ENCODE measurements at regions not wholly inside any gene's neighbourhood (a gene's known extent, or its start where the extent isn't known, plus 50 kb on each side); places are given as distances from the start of the nearest gene placed in this dataset.
"Not testable (repeated sequence)": the region's sequence is repeated elsewhere in the genome, so short reads cannot be mapped to it uniquely, and the experiment has no call there.

GRCh38 chr3:61378311-61378710 lies 127.1 kb upstream of the FHIT start:
- no peaks in the 10 kb centered on the region for H3K4me1 ChIP-seq (ENCODE audit: control insufficient read depth, insufficient read depth, low read length)
- no peaks in the 10 kb centered on the region for H3K36me3 ChIP-seq (ENCODE audit: control insufficient read depth, insufficient read depth, low read length)
- H3K9me3 ChIP-seq (ENCODE audit: control insufficient read depth, insufficient read depth, low read length) = no peaks in the 10 kb centered on the region
- no peak overlapping the region for H3K4me3 ChIP-seq (ENCODE audit: low read length)
- no CpG with 5 or more reads among the region's 1 CpG for WGBS (ENCODE audit: insufficient coverage, insufficient read length)
- DNase-seq (ENCODE audit: low read depth, low spot score) = no peak
- no peaks in the 10 kb centered on the region for H3K27me3 ChIP-seq (ENCODE audit: control insufficient read depth, insufficient read depth, low read length)
- no peak overlapping the region for H3K27ac ChIP-seq (ENCODE audit: low read length)

GRCh38 chr3:61381745-61382392 lies 130.6 kb upstream of the FHIT start:
- Histone ChIP-seq H3K4me1 (ENCODE audit: control insufficient read depth, insufficient read depth, low read length) (no peaks in the 10 kb centered on the region), H3K27ac (ENCODE audit: low read length) (no peak overlapping the region), H3K4me3 (ENCODE audit: low read length) (no peak overlapping the region), H3K36me3 (ENCODE audit: control insufficient read depth, insufficient read depth, low read length) (no peaks in the 10 kb centered on the region), H3K27me3 (ENCODE audit: control insufficient read depth, insufficient read depth, low read length) (no peaks in the 10 kb centered on the region), H3K9me3 (ENCODE audit: control insufficient read depth, insufficient read depth, low read length) (no peaks in the 10 kb centered on the region)
- DNase-seq (ENCODE audit: low read depth, low spot score) = no peak
- 100% methylated on average over 1 of the region's 7 CpGs for WGBS (ENCODE audit: insufficient coverage, insufficient read length)

- Histone ChIP-seq H3K4me1 (ENCODE audit: control insufficient read depth, insufficient read depth, low read length) (no peaks in the 10 kb centered on the region), H3K9me3 (ENCODE audit: control insufficient read depth, insufficient read depth, low read length) (no peaks in the 10 kb centered on the region; the same call in 1 of the 2 replicates), H3K27me3 (ENCODE audit: control insufficient read depth, insufficient read depth, low read length) (no peaks in the 10 kb centered on the region), H3K27ac (ENCODE audit: low read length) (no peak overlapping the region), H3K4me3 (ENCODE audit: low read length) (no peak overlapping the region), H3K36me3 (ENCODE audit: control insufficient read depth, insufficient read depth, low read length) (no peaks in the 10 kb centered on the region)
- no peak for DNase-seq (ENCODE audit: low read depth, low spot score)
- WGBS (ENCODE audit: insufficient coverage, insufficient read length) = no CpG with 5 or more reads among the region's 3 CpGs
These were observed 136.6 kb upstream of the FHIT start for GRCh38 chr3:61387817-61388216.

- H3K4me1 ChIP-seq (ENCODE audit: control insufficient read depth, insufficient read depth, low read length); H3K27ac ChIP-seq (ENCODE audit: low read length); H3K36me3 ChIP-seq (ENCODE audit: control insufficient read depth, insufficient read depth, low read length); DNase-seq (ENCODE audit: low read depth, low spot score); H3K9me3 ChIP-seq (ENCODE audit: control insufficient read depth, insufficient read depth, low read length); H3K4me3 ChIP-seq (ENCODE audit: low read length); H3K27me3 ChIP-seq (ENCODE audit: control insufficient read depth, insufficient read depth, low read length): not testable (repeated sequence)
- WGBS (ENCODE audit: insufficient coverage, insufficient read length) = no CpG with 5 or more reads among the region's 23 CpGs
These were observed 142.3 kb upstream of the FHIT start for GRCh38 chr3:61393480-61393947.

- Histone ChIP-seq H3K27me3 (ENCODE audit: control insufficient read depth, insufficient read depth, low read length) (no peaks in the 10 kb centered on the region), H3K36me3 (ENCODE audit: control insufficient read depth, insufficient read depth, low read length) (no peaks in the 10 kb centered on the region), H3K27ac (ENCODE audit: low read length) (no peak overlapping the region), H3K4me3 (ENCODE audit: low read length) (no peak overlapping the region), H3K4me1 (ENCODE audit: control insufficient read depth, insufficient read depth, low read length) (no peaks in the 10 kb centered on the region), H3K9me3 (ENCODE audit: control insufficient read depth, insufficient read depth, low read length) (no peaks in the 10 kb centered on the region)
- WGBS (ENCODE audit: insufficient coverage, insufficient read length) = no CpG with 5 or more reads among the region's 3 CpGs
- DNase-seq (ENCODE audit: low read depth, low spot score) = no peak
These were observed 150.1 kb upstream of the FHIT start for GRCh38 chr3:61401359-61401758.

GRCh38 chr3:61407397-61407796 lies 154.0 kb upstream of the PTPRG start:
- DNase-seq (ENCODE audit: low read depth, low spot score) = no peak
- WGBS (ENCODE audit: insufficient coverage, insufficient read length) = no CpG with 5 or more reads among the region's 1 CpG
- no peak overlapping the region for H3K27ac ChIP-seq (ENCODE audit: low read length)
- no peaks in the 10 kb centered on the region for H3K27me3 ChIP-seq (ENCODE audit: control insufficient read depth, insufficient read depth, low read length)
- H3K4me3 ChIP-seq (ENCODE audit: low read length) = no peak overlapping the region
- H3K36me3 ChIP-seq (ENCODE audit: control insufficient read depth, insufficient read depth, low read length) = no peaks in the 10 kb centered on the region
- no peaks in the 10 kb centered on the region for H3K4me1 ChIP-seq (ENCODE audit: control insufficient read depth, insufficient read depth, low read length)
- no peaks in the 10 kb centered on the region for H3K9me3 ChIP-seq (ENCODE audit: control insufficient read depth, insufficient read depth, low read length)

- Histone ChIP-seq H3K36me3 (ENCODE audit: control insufficient read depth, insufficient read depth, low read length) (no peaks in the 10 kb centered on the region), H3K27ac (ENCODE audit: low read length) (no peak overlapping the region), H3K4me1 (ENCODE audit: control insufficient read depth, insufficient read depth, low read length) (no peaks in the 10 kb centered on the region), H3K9me3 (ENCODE audit: control insufficient read depth, insufficient read depth, low read length) (no peaks in the 10 kb centered on the region), H3K27me3 (ENCODE audit: control insufficient read depth, insufficient read depth, low read length) (no peaks in the 10 kb centered on the region), H3K4me3 (ENCODE audit: low read length) (no peak overlapping the region)
- no CpG with 5 or more reads among the region's 3 CpGs for WGBS (ENCODE audit: insufficient coverage, insufficient read length)
- DNase-seq (ENCODE audit: low read depth, low spot score) = no peak
These were observed 151.7 kb upstream of the PTPRG start for GRCh38 chr3:61409638-61410037.

- H3K4me1 ChIP-seq (ENCODE audit: control insufficient read depth, insufficient read depth, low read length); H3K36me3 ChIP-seq (ENCODE audit: control insufficient read depth, insufficient read depth, low read length); H3K27ac ChIP-seq (ENCODE audit: low read length); DNase-seq (ENCODE audit: low read depth, low spot score); H3K9me3 ChIP-seq (ENCODE audit: control insufficient read depth, insufficient read depth, low read length); H3K4me3 ChIP-seq (ENCODE audit: low read length); H3K27me3 ChIP-seq (ENCODE audit: control insufficient read depth, insufficient read depth, low read length): not testable (repeated sequence)
- no CpG with 5 or more reads among the region's 4 CpGs for WGBS (ENCODE audit: insufficient coverage, insufficient read length)
These were observed 151.0 kb upstream of the PTPRG start for GRCh38 chr3:61410358-61410757.

- Histone ChIP-seq H3K27ac (ENCODE audit: low read length) (no peak overlapping the region), H3K36me3 (ENCODE audit: control insufficient read depth, insufficient read depth, low read length) (no peaks in the 10 kb centered on the region), H3K4me1 (ENCODE audit: control insufficient read depth, insufficient read depth, low read length) (no peaks in the 10 kb centered on the region), H3K9me3 (ENCODE audit: control insufficient read depth, insufficient read depth, low read length) (no peaks in the 10 kb centered on the region), H3K27me3 (ENCODE audit: control insufficient read depth, insufficient read depth, low read length) (no peaks in the 10 kb centered on the region), H3K4me3 (ENCODE audit: low read length) (no peak overlapping the region)
- no CpG with 5 or more reads among the region's 3 CpGs for WGBS (ENCODE audit: insufficient coverage, insufficient read length)
- DNase-seq (ENCODE audit: low read depth, low spot score) = no peak
These were observed 150.2 kb upstream of the PTPRG start for GRCh38 chr3:61411009-61411662.

- Histone ChIP-seq H3K27me3 (ENCODE audit: control insufficient read depth, insufficient read depth, low read length) (no peaks in the 10 kb centered on the region), H3K9me3 (ENCODE audit: control insufficient read depth, insufficient read depth, low read length) (no peaks in the 10 kb centered on the region), H3K4me3 (ENCODE audit: low read length) (no peak overlapping the region), H3K36me3 (ENCODE audit: control insufficient read depth, insufficient read depth, low read length) (no peaks in the 10 kb centered on the region), H3K27ac (ENCODE audit: low read length) (no peak overlapping the region), H3K4me1 (ENCODE audit: control insufficient read depth, insufficient read depth, low read length) (no peaks in the 10 kb centered on the region)
- DNase-seq (ENCODE audit: low read depth, low spot score) = no peak
- WGBS (ENCODE audit: insufficient coverage, insufficient read length) = no CpG with 5 or more reads among the region's 4 CpGs
These were observed 146.9 kb upstream of the PTPRG start for GRCh38 chr3:61414456-61414855.

GRCh38 chr3:61415201-61415600 lies 146.2 kb upstream of the PTPRG start:
- no peaks in the 10 kb centered on the region for H3K9me3 ChIP-seq (ENCODE audit: control insufficient read depth, insufficient read depth, low read length)
- H3K4me1 ChIP-seq (ENCODE audit: control insufficient read depth, insufficient read depth, low read length) = no peaks in the 10 kb centered on the region
- no CpG with 5 or more reads among the region's 2 CpGs for WGBS (ENCODE audit: insufficient coverage, insufficient read length)
- H3K27ac ChIP-seq (ENCODE audit: low read length) = no peak overlapping the region
- no peak for DNase-seq (ENCODE audit: low read depth, low spot score)
- no peaks in the 10 kb centered on the region for H3K36me3 ChIP-seq (ENCODE audit: control insufficient read depth, insufficient read depth, low read length)
- no peaks in the 10 kb centered on the region for H3K27me3 ChIP-seq (ENCODE audit: control insufficient read depth, insufficient read depth, low read length)
- H3K4me3 ChIP-seq (ENCODE audit: low read length) = no peak overlapping the region

Data from iPS DF 6.9 (cell line).